MCF 10A (cell line): ENCODE measurements at regions not wholly inside any gene's neighbourhood (a gene's known extent, or its start where the extent isn't known, plus 50 kb on each side); places are given as distances from the start of the nearest gene placed in this dataset.
A peak's percentile ranks its signal among the peaks of the same experiment; 100 is the strongest.

Experiments used
- BruUV-seq: library from RNA; stranded (reverse); fragments of 400-500 nt; replicated peaks from 2 replicates; lab custom pipeline; 2021; lab: Mats Ljungman, UMichigan
- CTCF ChIA-PET: fragments of 300-600 bp; sonication (Branson Sonifier 250); formaldehyde crosslinking; extraction: SDS; loops from one replicate; lab custom pipeline; 2021; ENCODE audit warnings: antibody characterized with exemption, inconsistent platforms; lab: Yijun Ruan, JAX
- POLR2A ChIA-PET: fragments of 300-600, 350-650 bp; sonication (Branson Sonifier 250); formaldehyde crosslinking; extraction: SDS; loops from one replicate; lab custom pipeline; 2020; ENCODE audit warnings: antibody characterized with exemption, inconsistent platforms; lab: Yijun Ruan, JAX
- DNase-seq: peaks from one replicate; pipeline ENCODE4 v3.0.0-alpha.2; 2018; ENCODE audit not compliant: unreplicated experiment
- H3K27ac Mint-ChIP-seq: one replicate; pipeline ENCODE4 v1.8.0; 2022; ENCODE audit warnings: mild to moderate bottlenecking, low read depth, mixed read lengths; ENCODE audit not compliant: unreplicated experiment
- H3K27me3 Mint-ChIP-seq: one replicate; pipeline ENCODE4 v1.8.0; 2022; ENCODE audit warnings: mixed read lengths; ENCODE audit not compliant: insufficient read depth, unreplicated experiment
- H3K36me3 Mint-ChIP-seq: one replicate; pipeline ENCODE4 v1.8.0; 2022; ENCODE audit warnings: mild to moderate bottlenecking, moderate library complexity, mixed read lengths; ENCODE audit not compliant: insufficient read depth, unreplicated experiment
- H3K4me1 Mint-ChIP-seq: one replicate; pipeline ENCODE4 v1.8.0; 2022; ENCODE audit warnings: mixed read lengths; ENCODE audit not compliant: insufficient read depth, unreplicated experiment
- H3K4me3 Mint-ChIP-seq: one replicate; pipeline ENCODE4 v1.8.0; 2022; ENCODE audit warnings: mild to moderate bottlenecking, moderate library complexity, mixed read lengths; ENCODE audit not compliant: unreplicated experiment
- H3K9me3 Mint-ChIP-seq: one replicate; pipeline ENCODE4 v1.8.0; 2022; ENCODE audit warnings: mixed read lengths; ENCODE audit not compliant: unreplicated experiment
- CTCF ChIP-seq: fragments of 200-600 bp; IDR thresholded peaks from one replicate; pipeline ENCODE4 v1.8.0; 2022; ENCODE audit warnings: antibody characterized with exemption, mild to moderate bottlenecking; ENCODE audit not compliant: unreplicated experiment
- intact Hi-C: fragments of 100-400 bp; cut with micrococcal nuclease; formaldehyde crosslinking; loops from 2 replicates; pipeline ENCODE4 v1.14.1; 2022

- TF ChIP-seq CTCF, result no peak
- H3K27me3 Mint-ChIP-seq, result peaks cover 7% of the 10 kb centered on the region
- no peak overlapping the region for H3K4me3 Mint-ChIP-seq
- H3K4me1 Mint-ChIP-seq, result no peaks in the 10 kb centered on the region
- ChIA-PET POLR2A (no interaction called here), CTCF (interaction anchor here (0.9 to 7.8 kb wide), 3 partner anchors 9 to 18 kb away, joined by 4 to 61 read pairs (median 15); no protein-coding TSS in a partner anchor)
- H3K9me3 Mint-ChIP-seq, result peaks cover 11% of the 10 kb centered on the region
- intact Hi-C loops, result no loop called here
- no peaks in the 10 kb centered on the region for H3K36me3 Mint-ChIP-seq
- no TSS peak for BruUV-seq
- no peak overlapping the region for H3K27ac Mint-ChIP-seq
- DNase-seq, result no peak
Measured at GRCh38 chr14:49479432-49479831, 106.7 kb downstream of the RPS29 start.

- Mint-ChIP-seq H3K27me3 (peaks cover under 1% of the 10 kb centered on the region), H3K4me1 (no peaks in the 10 kb centered on the region), H3K9me3 (peaks cover 11% of the 10 kb centered on the region), H3K27ac (no peak overlapping the region), H3K4me3 (no peak overlapping the region), H3K36me3 (no peaks in the 10 kb centered on the region)
- intact Hi-C loops, result no loop called here
- no peak for DNase-seq
- TF ChIP-seq CTCF, result no peak
- BruUV-seq, result no TSS peak
- ChIA-PET CTCF (interaction anchor here (0.5 to 7.8 kb wide), 4 partner anchors 10 to 750 kb away, joined by 4 to 61 read pairs (median 10); no protein-coding TSS in a partner anchor), POLR2A (no interaction called here)
Measured at GRCh38 chr14:49478784-49479183, 107.4 kb downstream of the RPS29 start.

GRCh38 chr14:49467091-49467490 lies 119.1 kb downstream of the RPS29 start:
- Mint-ChIP-seq H3K4me3 (no peak overlapping the region), H3K4me1 (no peaks in the 10 kb centered on the region), H3K27ac (no peak overlapping the region), H3K9me3 (no peaks in the 10 kb centered on the region), H3K27me3 (peaks cover 11% of the 10 kb centered on the region), H3K36me3 (no peaks in the 10 kb centered on the region)
- POLR2A ChIA-PET, result no interaction called here
- CTCF ChIA-PET, result interaction anchor here (8.3 kb wide), 1 partner anchor 30 kb away, joined by 97 read pairs; no protein-coding TSS in a partner anchor
- no TSS peak for BruUV-seq
- intact Hi-C loops, result no loop called here
- DNase-seq, result no peak
- no peak for TF ChIP-seq CTCF

GRCh38 chr14:49464885-49465284 lies 121.3 kb downstream of the RPS29 start:
- ChIA-PET CTCF (interaction anchor here (8.3 kb wide), 1 partner anchor 33 kb away, joined by 97 read pairs; no protein-coding TSS in a partner anchor), POLR2A (no interaction called here)
- Mint-ChIP-seq H3K27ac (no peak overlapping the region), H3K9me3 (no peaks in the 10 kb centered on the region), H3K27me3 (peaks cover 11% of the 10 kb centered on the region), H3K4me3 (no peak overlapping the region), H3K4me1 (no peaks in the 10 kb centered on the region), H3K36me3 (no peaks in the 10 kb centered on the region)
- intact Hi-C loops, result loop anchor here (5.0 kb wide), 2 partner anchors 157 to 372 kb away; partner anchors contain the start of genes MGAT2 and RPL36AL
- DNase-seq, result peak; percentile 14
- no peak for TF ChIP-seq CTCF
- no TSS peak for BruUV-seq
